Suprapubic skin (tissue), 3 donors: ENCODE measurements at regions not wholly inside any gene's neighbourhood (a gene's known extent, or its start where the extent isn't known, plus 50 kb on each side); places are given as distances from the start of the nearest gene placed in this dataset.

Experiments
- POLR2A ChIP-seq, 2 donors: fragments of 450-650 bp; IDR thresholded peaks; one replicate each; pipeline ENCODE4 v1.6.1; 2017; ENCODE audit warnings: antibody characterized with exemption in 2 of 2, mild to moderate bottlenecking in 2 of 2, moderate library complexity in 2 of 2
- TF ChIP-seq, protein P1 (sequence below), 2 donors: fragments of 200-600 bp in 1 of 2; fragments of 450-650 bp in 1 of 2; sonication (generic) in 1 of 2; IDR thresholded peaks; one replicate each; pipeline ENCODE4 v1.5.1; 2016 to 2019; ENCODE audit warnings: antibody characterized with exemption in 2 of 2, mild to moderate bottlenecking in 1 of 2, moderate library complexity in 1 of 2

DNA sequence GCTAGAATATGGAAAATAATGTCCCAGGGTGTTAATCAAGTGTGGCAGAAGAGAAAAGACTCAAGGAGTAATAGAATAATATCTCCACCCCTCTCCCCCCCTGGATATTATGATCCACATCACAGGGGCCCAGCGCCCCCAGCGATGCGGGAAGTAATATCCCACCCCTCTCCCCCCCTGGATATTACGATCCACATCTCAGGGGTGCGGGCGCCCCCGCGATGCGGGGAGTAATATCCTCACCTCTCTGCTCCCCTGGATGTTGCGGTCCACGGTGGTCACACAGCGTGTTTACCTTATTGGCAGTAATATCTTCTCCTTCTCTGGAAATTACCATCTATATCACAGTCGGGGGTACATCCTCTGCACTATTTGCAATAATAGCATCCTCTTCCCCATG lies 97.1 kb upstream of the OSBPL11 start:
- TF ChIP-seq, protein P1, sequence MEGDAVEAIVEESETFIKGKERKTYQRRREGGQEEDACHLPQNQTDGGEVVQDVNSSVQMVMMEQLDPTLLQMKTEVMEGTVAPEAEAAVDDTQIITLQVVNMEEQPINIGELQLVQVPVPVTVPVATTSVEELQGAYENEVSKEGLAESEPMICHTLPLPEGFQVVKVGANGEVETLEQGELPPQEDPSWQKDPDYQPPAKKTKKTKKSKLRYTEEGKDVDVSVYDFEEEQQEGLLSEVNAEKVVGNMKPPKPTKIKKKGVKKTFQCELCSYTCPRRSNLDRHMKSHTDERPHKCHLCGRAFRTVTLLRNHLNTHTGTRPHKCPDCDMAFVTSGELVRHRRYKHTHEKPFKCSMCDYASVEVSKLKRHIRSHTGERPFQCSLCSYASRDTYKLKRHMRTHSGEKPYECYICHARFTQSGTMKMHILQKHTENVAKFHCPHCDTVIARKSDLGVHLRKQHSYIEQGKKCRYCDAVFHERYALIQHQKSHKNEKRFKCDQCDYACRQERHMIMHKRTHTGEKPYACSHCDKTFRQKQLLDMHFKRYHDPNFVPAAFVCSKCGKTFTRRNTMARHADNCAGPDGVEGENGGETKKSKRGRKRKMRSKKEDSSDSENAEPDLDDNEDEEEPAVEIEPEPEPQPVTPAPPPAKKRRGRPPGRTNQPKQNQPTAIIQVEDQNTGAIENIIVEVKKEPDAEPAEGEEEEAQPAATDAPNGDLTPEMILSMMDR (IDR thresholded peaks at IDR 0.05), result no peak
- TF ChIP-seq POLR2A (IDR thresholded peaks at IDR 0.05), result no peak
